ENCODE measurements at regions not wholly inside any gene's neighbourhood (a gene's known extent, or its start where the extent isn't known, plus 50 kb on each side); places are given as distances from the start of the nearest gene placed in this dataset.

DNA sequence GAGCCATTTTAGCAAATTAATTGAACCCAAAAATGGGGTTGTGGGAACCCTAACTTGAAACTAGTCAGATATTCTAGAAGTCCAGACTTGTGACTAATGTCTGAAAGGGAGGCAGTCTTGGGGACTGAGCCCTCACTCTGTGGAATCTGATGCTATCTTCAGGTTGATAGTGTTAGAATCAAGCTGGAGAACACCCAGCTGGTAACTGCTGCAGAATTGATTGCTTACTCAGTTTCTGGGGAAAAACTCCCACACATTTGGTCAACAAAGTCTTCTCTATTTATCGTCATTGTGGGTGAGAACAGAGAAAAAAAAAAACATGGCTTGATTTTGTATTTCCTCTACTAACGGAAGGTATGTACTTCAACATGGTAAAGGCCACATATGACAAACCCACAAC, 1925.8 kb upstream of the CELF4 start:
- WGBS = 82% methylated on average over 2 of the region's 2 CpGs

DNA sequence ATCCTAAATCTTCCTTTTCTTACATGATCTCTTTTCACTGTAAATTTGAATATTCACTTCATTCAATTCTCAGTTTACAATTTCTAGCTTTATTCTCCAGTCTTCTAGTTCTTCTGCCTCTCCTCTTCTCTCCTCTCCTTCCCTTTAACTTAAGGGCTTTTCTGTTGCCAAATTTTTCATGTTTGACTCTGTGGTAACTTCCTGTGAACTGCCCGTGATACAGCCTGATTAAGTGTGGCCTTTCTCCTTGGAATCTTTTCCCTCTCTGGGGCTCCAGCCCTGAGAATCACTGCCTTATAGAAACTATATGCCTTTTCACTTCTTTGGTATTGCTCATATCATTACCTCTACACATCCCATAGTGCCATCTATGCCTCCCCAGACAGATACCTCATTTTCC, 1923.8 kb upstream of the CELF4 start:
- H3K9me3 ChIP-seq = no peaks in the 10 kb centered on the region
- no peaks in the 10 kb centered on the region for H3K36me3 ChIP-seq
- TF ChIP-seq, protein P1, sequence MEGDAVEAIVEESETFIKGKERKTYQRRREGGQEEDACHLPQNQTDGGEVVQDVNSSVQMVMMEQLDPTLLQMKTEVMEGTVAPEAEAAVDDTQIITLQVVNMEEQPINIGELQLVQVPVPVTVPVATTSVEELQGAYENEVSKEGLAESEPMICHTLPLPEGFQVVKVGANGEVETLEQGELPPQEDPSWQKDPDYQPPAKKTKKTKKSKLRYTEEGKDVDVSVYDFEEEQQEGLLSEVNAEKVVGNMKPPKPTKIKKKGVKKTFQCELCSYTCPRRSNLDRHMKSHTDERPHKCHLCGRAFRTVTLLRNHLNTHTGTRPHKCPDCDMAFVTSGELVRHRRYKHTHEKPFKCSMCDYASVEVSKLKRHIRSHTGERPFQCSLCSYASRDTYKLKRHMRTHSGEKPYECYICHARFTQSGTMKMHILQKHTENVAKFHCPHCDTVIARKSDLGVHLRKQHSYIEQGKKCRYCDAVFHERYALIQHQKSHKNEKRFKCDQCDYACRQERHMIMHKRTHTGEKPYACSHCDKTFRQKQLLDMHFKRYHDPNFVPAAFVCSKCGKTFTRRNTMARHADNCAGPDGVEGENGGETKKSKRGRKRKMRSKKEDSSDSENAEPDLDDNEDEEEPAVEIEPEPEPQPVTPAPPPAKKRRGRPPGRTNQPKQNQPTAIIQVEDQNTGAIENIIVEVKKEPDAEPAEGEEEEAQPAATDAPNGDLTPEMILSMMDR (IDR thresholded peaks at IDR 0.05) = no peak
- TF ChIP-seq POLR2AphosphoS5 (IDR thresholded peaks at IDR 0.05) (no peak), POLR2A (IDR thresholded peaks at IDR 0.05) (no peak), EP300 (IDR thresholded peaks at IDR 0.05) (no peak)
- H3K27me3 ChIP-seq = no peaks in the 10 kb centered on the region
- no peak overlapping the region for H3K4me3 ChIP-seq
- no peak for DNase-seq (ENCODE audit: low spot score in 2 of 2)
- WGBS = 64% methylated on average over 1 of the region's 1 CpG
- H3K4me1 ChIP-seq = no peaks in the 10 kb centered on the region
- H3K27ac ChIP-seq = no peak overlapping the region

More for the DNA sequence above, 1925.8 kb upstream of the CELF4 start:
- TF ChIP-seq POLR2AphosphoS5 (IDR thresholded peaks at IDR 0.05) (no peak), EP300 (IDR thresholded peaks at IDR 0.05) (no peak), POLR2A (IDR thresholded peaks at IDR 0.05) (no peak)
- TF ChIP-seq, protein P1 (IDR thresholded peaks at IDR 0.05) = no peak
- no peaks in the 10 kb centered on the region for H3K27me3 ChIP-seq
- H3K36me3 ChIP-seq = no peaks in the 10 kb centered on the region
- DNase-seq (ENCODE audit: low spot score in 2 of 2) = no peak
- no peak overlapping the region for H3K27ac ChIP-seq
- H3K4me1 ChIP-seq = no peaks in the 10 kb centered on the region
- no peaks in the 10 kb centered on the region for H3K9me3 ChIP-seq
- no peak overlapping the region for H3K4me3 ChIP-seq

DNA sequence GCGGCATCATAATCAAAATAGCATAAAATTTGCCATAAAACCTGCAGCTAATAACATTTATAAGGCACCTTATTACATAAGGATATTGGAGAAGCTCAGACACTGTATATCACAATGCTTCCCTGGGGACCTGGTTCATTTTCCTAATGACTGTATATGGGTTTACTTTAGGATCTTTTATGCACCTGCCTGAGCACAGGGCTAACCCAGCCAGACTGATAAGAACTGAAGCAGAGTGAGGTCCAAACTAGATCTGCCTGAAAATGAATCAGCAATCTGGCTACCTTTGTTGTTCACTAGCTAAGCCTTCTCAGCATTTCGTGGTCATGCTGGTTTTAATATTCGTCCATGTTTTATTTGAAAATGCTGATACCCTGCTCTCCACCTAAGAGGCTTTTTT, 1922.3 kb upstream of the CELF4 start:
- Histone ChIP-seq H3K4me3 (no peak overlapping the region), H3K4me1 (no peaks in the 10 kb centered on the region), H3K27ac (no peak overlapping the region), H3K9me3 (no peaks in the 10 kb centered on the region), H3K27me3 (no peaks in the 10 kb centered on the region), H3K36me3 (no peaks in the 10 kb centered on the region)
- 56% methylated on average over 3 of the region's 3 CpGs for WGBS
- DNase-seq (ENCODE audit: low spot score in 2 of 2) = no peak
- TF ChIP-seq EP300 (IDR thresholded peaks at IDR 0.05) (no peak), POLR2AphosphoS5 (IDR thresholded peaks at IDR 0.05) (no peak), POLR2A (IDR thresholded peaks at IDR 0.05) (no peak)
- TF ChIP-seq, protein P1 (IDR thresholded peaks at IDR 0.05) = no peak

DNA sequence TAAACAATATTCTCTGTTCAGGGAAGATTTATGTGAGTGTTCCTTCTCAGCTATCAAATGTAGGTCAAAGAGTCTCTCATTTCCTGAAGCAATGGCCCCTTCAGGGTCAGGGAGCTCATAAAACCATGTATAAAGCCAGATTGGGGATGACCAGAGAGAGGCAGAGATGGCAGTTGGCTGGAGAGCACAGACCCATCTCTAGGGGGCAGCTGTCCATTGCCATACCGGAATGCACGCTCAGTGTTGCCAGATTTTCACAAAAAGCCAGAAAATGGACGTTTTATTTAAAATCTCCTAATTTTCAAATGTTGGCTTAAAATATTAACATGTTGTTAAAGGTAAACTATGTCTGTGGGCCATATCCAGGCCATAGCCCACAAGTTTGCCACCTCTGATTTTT, 1920.7 kb upstream of the CELF4 start:
- Histone ChIP-seq H3K27ac (no peak overlapping the region), H3K27me3 (no peaks in the 10 kb centered on the region)
- 93% methylated on average over 3 of the region's 3 CpGs for WGBS

DNA sequence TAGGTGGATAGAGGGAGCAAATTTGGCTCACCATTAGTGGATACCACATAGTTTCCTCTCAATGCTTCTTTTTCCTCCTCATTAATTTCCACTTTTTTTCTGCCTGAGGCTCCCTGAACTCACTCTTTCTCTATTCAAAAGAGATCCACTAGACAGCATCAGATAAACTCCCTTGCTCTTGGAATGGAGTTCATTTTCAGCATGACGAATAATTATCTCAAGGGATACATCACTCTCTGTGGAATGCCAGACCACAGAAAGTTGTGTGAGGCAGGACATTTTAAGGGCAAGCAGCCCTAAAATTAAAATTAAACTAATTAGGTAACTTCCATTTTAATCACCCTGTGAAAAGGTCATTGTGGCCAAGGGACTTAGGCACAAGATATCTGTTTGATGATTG, 1920.1 kb upstream of the CELF4 start:
- no peak for TF ChIP-seq POLR2A (IDR thresholded peaks at IDR 0.05)
- TF ChIP-seq POLR2AphosphoS5 (IDR thresholded peaks at IDR 0.05) = no peak
- no peak for TF ChIP-seq EP300 (IDR thresholded peaks at IDR 0.05)
- TF ChIP-seq, protein P1 (IDR thresholded peaks at IDR 0.05) = no peak
- Histone ChIP-seq H3K4me1 (no peaks in the 10 kb centered on the region), H3K4me3 (no peak overlapping the region), H3K36me3 (no peaks in the 10 kb centered on the region), H3K27ac (no peak overlapping the region), H3K27me3 (no peaks in the 10 kb centered on the region), H3K9me3 (no peaks in the 10 kb centered on the region)
- WGBS = 0% methylated on average over 1 of the region's 1 CpG
- DNase-seq (ENCODE audit: low spot score in 2 of 2) = no peak

More for the DNA sequence above, 1920.7 kb upstream of the CELF4 start:
- Histone ChIP-seq H3K4me1 (no peaks in the 10 kb centered on the region), H3K4me3 (no peak overlapping the region), H3K36me3 (no peaks in the 10 kb centered on the region), H3K9me3 (no peaks in the 10 kb centered on the region)
- no peak for DNase-seq (ENCODE audit: low spot score in 2 of 2)
- TF ChIP-seq POLR2A (IDR thresholded peaks at IDR 0.05) (no peak), EP300 (IDR thresholded peaks at IDR 0.05) (no peak), POLR2AphosphoS5 (IDR thresholded peaks at IDR 0.05) (no peak)
- TF ChIP-seq, protein P1 (IDR thresholded peaks at IDR 0.05) = no peak
